H9 (cell line): ENCODE measurements at regions not wholly inside any gene's neighbourhood (a gene's known extent, or its start where the extent isn't known, plus 50 kb on each side); places are given as distances from the start of the nearest gene placed in this dataset.

ENCODE experiments used
- DNase-seq: peaks from one replicate; pipeline ENCODE4 v3.0.0-alpha.2; 2017
- H2AFZ ChIP-seq: one replicate; pipeline ENCODE4 v1.6.1; 2013; ENCODE audit warnings: mild to moderate bottlenecking, low read length, control low read depth, moderate library complexity
- H2AK5ac ChIP-seq: 2 replicates; pipeline ENCODE4 v1.6.1; 2013; ENCODE audit warnings: low read length, control low read depth, mixed read lengths; ENCODE audit not compliant: insufficient read length
- H2BK120ac ChIP-seq: one replicate; pipeline ENCODE4 v1.6.1; 2013; ENCODE audit warnings: low read depth, mild to moderate bottlenecking, low read length, control low read depth, inconsistent platforms; ENCODE audit not compliant: poor library complexity, severe bottlenecking
- H2BK12ac ChIP-seq: 2 replicates; pipeline ENCODE4 v1.6.1; 2013; ENCODE audit warnings: low read length, control low read depth, mixed read lengths, low read depth; ENCODE audit not compliant: insufficient read length
- H2BK15ac ChIP-seq: 2 replicates; pipeline ENCODE4 v1.6.1; 2013; ENCODE audit warnings: low read depth, low read length, control low read depth
- H2BK20ac ChIP-seq: one replicate; pipeline ENCODE4 v1.6.1; 2013; ENCODE audit warnings: low read depth, mild to moderate bottlenecking, low read length, control low read depth, inconsistent platforms; ENCODE audit not compliant: poor library complexity, severe bottlenecking
- H2BK5ac ChIP-seq: 2 replicates; pipeline ENCODE4 v1.6.1; 2013; ENCODE audit warnings: low read length, control low read depth, mixed read lengths; ENCODE audit not compliant: insufficient read length
- H3K14ac ChIP-seq: 2 replicates; pipeline ENCODE4 v1.6.1; 2013; ENCODE audit warnings: low read length, control low read depth; ENCODE audit not compliant: insufficient read depth
- H3K18ac ChIP-seq: 2 replicates; pipeline ENCODE4 v1.6.1; 2013; ENCODE audit warnings: low read depth, mild to moderate bottlenecking, mixed read lengths, low read length, control low read depth; ENCODE audit not compliant: insufficient read length
- H3K23ac ChIP-seq: 2 replicates; pipeline ENCODE4 v1.6.1; 2013; ENCODE audit warnings: low read length, control low read depth, mixed read lengths, low read depth; ENCODE audit not compliant: insufficient read length
- H3K23me2 ChIP-seq: 2 replicates; pipeline ENCODE4 v1.6.1; 2013; ENCODE audit warnings: low read depth, mild to moderate bottlenecking, mixed read lengths, low read length, control low read depth; ENCODE audit not compliant: insufficient read length, poor library complexity, severe bottlenecking
- H3K27ac ChIP-seq: 2 replicates; pipeline ENCODE4 v1.5.1; 2013; ENCODE audit warnings: low read length, control low read depth, mixed read lengths, low read depth; ENCODE audit not compliant: insufficient read length
- H3K27me3 ChIP-seq: 2 replicates; pipeline ENCODE4 v1.6.1; 2013; ENCODE audit warnings: low read length, control low read depth, inconsistent platforms; ENCODE audit not compliant: insufficient read depth
- H3K4ac ChIP-seq: 2 replicates; pipeline ENCODE4 v1.6.1; 2013; ENCODE audit warnings: low read depth, mild to moderate bottlenecking, control low read depth, inconsistent platforms, low read length, moderate library complexity
- H3K4me1 ChIP-seq: 2 replicates; pipeline ENCODE4 v1.6.1; 2013; ENCODE audit warnings: low read length, control low read depth, inconsistent platforms; ENCODE audit not compliant: insufficient read depth
- H3K4me2 ChIP-seq: 2 replicates; pipeline ENCODE4 v1.6.1; 2013; ENCODE audit warnings: low read length, control low read depth, mixed read lengths; ENCODE audit not compliant: insufficient read length, insufficient read depth
- H3K56ac ChIP-seq: 2 replicates; pipeline ENCODE4 v1.6.1; 2013; ENCODE audit warnings: low read depth, mild to moderate bottlenecking, mixed read lengths, low read length, control low read depth; ENCODE audit not compliant: insufficient read length
- H3K79me1 ChIP-seq: 2 replicates; pipeline ENCODE4 v1.6.1; 2013; ENCODE audit warnings: low read depth, mild to moderate bottlenecking, moderate library complexity, low read length, control low read depth, inconsistent platforms; ENCODE audit not compliant: insufficient read depth, poor library complexity, severe bottlenecking
- H3K79me2 ChIP-seq: 2 replicates; pipeline ENCODE4 v1.6.1; 2013; ENCODE audit warnings: low read length, control low read depth, inconsistent platforms; ENCODE audit not compliant: insufficient read depth
- H3K9ac ChIP-seq: 2 replicates; pipeline ENCODE4 v1.6.1; 2013; ENCODE audit warnings: low read length, control low read depth, mixed read lengths; ENCODE audit not compliant: insufficient read length; ENCODE audit errors: extremely low read depth
- H3K9me3 ChIP-seq: one replicate; pipeline ENCODE4 v1.6.1; 2013; ENCODE audit warnings: low read depth, low read length, inconsistent platforms; ENCODE audit not compliant: control insufficient read depth
- H3T11ph ChIP-seq: one replicate; pipeline ENCODE4 v1.6.1; 2013; ENCODE audit warnings: mild to moderate bottlenecking, low read length, control low read depth, inconsistent platforms
- H4K20me1 ChIP-seq: one replicate; pipeline ENCODE4 v1.6.1; 2013; ENCODE audit not compliant: control insufficient read depth, insufficient read length, insufficient read depth
- H4K5ac ChIP-seq: 2 replicates; pipeline ENCODE4 v1.6.1; 2013; ENCODE audit warnings: low read depth, mild to moderate bottlenecking, mixed read lengths, low read length, control low read depth; ENCODE audit not compliant: insufficient read length
- H4K8ac ChIP-seq: replicated peaks from 2 replicates; pipeline ENCODE4 v1.6.1; 2013; ENCODE audit warnings: low read length, control low read depth, mixed read lengths, low read depth; ENCODE audit not compliant: insufficient read length
- H4K91ac ChIP-seq: 2 replicates; pipeline ENCODE4 v1.6.1; 2013; ENCODE audit warnings: low read depth, mild to moderate bottlenecking, moderate library complexity, mixed read lengths, low read length, control low read depth; ENCODE audit not compliant: insufficient read length
- H3K27ac Mint-ChIP-seq, 3 experiments: 2 replicates in 2 of 3; 3 replicates in 1 of 3; pipeline ENCODE4 v1.8.0; 2020 to 2021; ENCODE audit warnings: mixed read lengths in 3 of 3, mild to moderate bottlenecking in 1 of 3, moderate library complexity in 1 of 3
- H3K27me3 Mint-ChIP-seq: 2 replicates; pipeline ENCODE4 v1.8.0; 2021; ENCODE audit warnings: low read depth, mild to moderate bottlenecking, moderate library complexity, mixed read lengths
- H3K36me3 Mint-ChIP-seq, 3 experiments: 2 replicates in 2 of 3; 3 replicates in 1 of 3; pipeline ENCODE4 v1.8.0; 2020 to 2021; ENCODE audit warnings: low read depth in 3 of 3, mixed read lengths in 3 of 3; ENCODE audit not compliant: insufficient read depth in 1 of 3
- H3K4me1 Mint-ChIP-seq, 2 experiments: 2 replicates each; pipeline ENCODE4 v1.8.0; 2020; ENCODE audit warnings: mixed read lengths in 2 of 2
- H3K4me3 Mint-ChIP-seq, 2 experiments: 2 replicates in 1 of 2; 3 replicates in 1 of 2; pipeline ENCODE4 v1.8.0; 2020 to 2021; ENCODE audit warnings: mild to moderate bottlenecking in 2 of 2, mixed read lengths in 2 of 2, moderate library complexity in 1 of 2
- H3K9me3 Mint-ChIP-seq, 2 experiments: 2 replicates in 1 of 2; 3 replicates in 1 of 2; pipeline ENCODE4 v1.8.0; 2020; ENCODE audit warnings: mild to moderate bottlenecking in 2 of 2, mixed read lengths in 2 of 2, moderate library complexity in 1 of 2
- WGBS: extraction: QIAGEN DNeasy Blood & Tissue Kit; methylation state at CpG from one replicate; pipeline ENCODE4 v1.1.7; 2013; ENCODE audit warnings: missing lambda C conversion rate, low lambda C conversion rate, mixed read lengths; ENCODE audit not compliant: insufficient read length; ENCODE audit errors: extremely low coverage; 5-methylcytosine and 5-hydroxymethylcytosine counted together
- TF ChIP-seq, protein P1 (sequence below): fragments of 200-600 bp; sonication (generic); conservative IDR thresholded peaks from 3 replicates; pipeline ENCODE4 v1.8.0; 2021; ENCODE audit warnings: antibody characterized with exemption, mild to moderate bottlenecking

- Histone ChIP-seq H3K79me1 (no peaks in the 10 kb centered on the region), H3K79me2 (no peaks in the 10 kb centered on the region), H3K56ac (no peak overlapping the region), H2BK15ac (no peak overlapping the region), H3K27me3 (no peaks in the 10 kb centered on the region), H3K14ac (no peak overlapping the region), H2AFZ (no peak overlapping the region), H3K4ac (no peak overlapping the region), H2BK20ac (no peak overlapping the region), H4K91ac (no peak overlapping the region), H3K4me2 (no peak overlapping the region), H3K9ac (no peak overlapping the region), H3K23me2 (no peaks in the 10 kb centered on the region), H3K23ac (no peak overlapping the region), H4K5ac (no peak overlapping the region), H3T11ph (no peak overlapping the region), H3K27ac (no peak overlapping the region), H4K20me1 (no peaks in the 10 kb centered on the region), H3K9me3 (no peaks in the 10 kb centered on the region), H3K18ac (no peak overlapping the region), H4K8ac (no peak overlapping the region), H2BK12ac (no peak overlapping the region), H3K4me1 (no peaks in the 10 kb centered on the region), H2AK5ac (no peak overlapping the region), H2BK5ac (no peak overlapping the region), H2BK120ac (no peak overlapping the region)
- DNase-seq = no peak
- Mint-ChIP-seq H3K36me3 (peaks cover 3 to 25% (median 6%) of the 10 kb centered on the region in 3 experiments; a peak in 6 of 7 replicates), H3K4me1 (peaks cover 8 to 11% of the 10 kb centered on the region in 2 experiments), H3K27me3 (no peaks in the 10 kb centered on the region), H3K27ac (no peak overlapping the region), H3K4me3 (no peak overlapping the region), H3K9me3 (peaks cover 16 to 20% of the 10 kb centered on the region in 2 experiments)
- TF ChIP-seq, protein P1, sequence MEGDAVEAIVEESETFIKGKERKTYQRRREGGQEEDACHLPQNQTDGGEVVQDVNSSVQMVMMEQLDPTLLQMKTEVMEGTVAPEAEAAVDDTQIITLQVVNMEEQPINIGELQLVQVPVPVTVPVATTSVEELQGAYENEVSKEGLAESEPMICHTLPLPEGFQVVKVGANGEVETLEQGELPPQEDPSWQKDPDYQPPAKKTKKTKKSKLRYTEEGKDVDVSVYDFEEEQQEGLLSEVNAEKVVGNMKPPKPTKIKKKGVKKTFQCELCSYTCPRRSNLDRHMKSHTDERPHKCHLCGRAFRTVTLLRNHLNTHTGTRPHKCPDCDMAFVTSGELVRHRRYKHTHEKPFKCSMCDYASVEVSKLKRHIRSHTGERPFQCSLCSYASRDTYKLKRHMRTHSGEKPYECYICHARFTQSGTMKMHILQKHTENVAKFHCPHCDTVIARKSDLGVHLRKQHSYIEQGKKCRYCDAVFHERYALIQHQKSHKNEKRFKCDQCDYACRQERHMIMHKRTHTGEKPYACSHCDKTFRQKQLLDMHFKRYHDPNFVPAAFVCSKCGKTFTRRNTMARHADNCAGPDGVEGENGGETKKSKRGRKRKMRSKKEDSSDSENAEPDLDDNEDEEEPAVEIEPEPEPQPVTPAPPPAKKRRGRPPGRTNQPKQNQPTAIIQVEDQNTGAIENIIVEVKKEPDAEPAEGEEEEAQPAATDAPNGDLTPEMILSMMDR = no peak
- no CpG with 5 or more reads among the region's 3 CpGs for WGBS
Observed at GRCh38 chr12:47554046-47554653, 151.7 kb downstream of the RPAP3 start.
